ENCODE measurements at regions not wholly inside any gene's neighbourhood (a gene's known extent, or its start where the extent isn't known, plus 50 kb on each side); places are given as distances from the start of the nearest gene placed in this dataset.

GRCh38 chr20:24809606-24810005 lies 139.5 kb upstream of the CST7 start:
- no peaks in the 10 kb centered on the region for H3K9me3 ChIP-seq (ENCODE audit: control insufficient read depth in 2 of 2, insufficient read depth in 1 of 2, low read depth in 1 of 2, low read length in 1 of 2)
- no peak overlapping the region for H3K27ac ChIP-seq (ENCODE audit: low read depth in 2 of 2, low read length in 1 of 2)
- WGBS, 2 donors = 83 to 89% methylated on average over 12 of the region's 12 CpGs
- no peaks in the 10 kb centered on the region for H3K4me1 ChIP-seq (ENCODE audit: control insufficient read depth in 2 of 2, insufficient read depth in 2 of 2, low read length in 1 of 2)
- H3K36me3 ChIP-seq (ENCODE audit: control insufficient read depth in 2 of 2, insufficient read depth in 2 of 2, low read length in 1 of 2) = no peaks in the 10 kb centered on the region
- no peak overlapping the region for H3K4me3 ChIP-seq (ENCODE audit: low read depth in 1 of 2, low read length in 2 of 2)
- no peaks in the 10 kb centered on the region for H3K27me3 ChIP-seq (ENCODE audit: control insufficient read depth in 1 of 2, insufficient read depth in 2 of 2, low read length in 2 of 2)

GRCh38 chr20:24810676-24811407 lies 138.2 kb upstream of the CST7 start:
- Histone ChIP-seq H3K4me1 (ENCODE audit: control insufficient read depth in 2 of 2, insufficient read depth in 2 of 2, low read length in 1 of 2) (no peaks in the 10 kb centered on the region), H3K27me3 (ENCODE audit: control insufficient read depth in 1 of 2, insufficient read depth in 2 of 2, low read length in 2 of 2) (no peaks in the 10 kb centered on the region), H3K36me3 (ENCODE audit: control insufficient read depth in 2 of 2, insufficient read depth in 2 of 2, low read length in 1 of 2) (no peaks in the 10 kb centered on the region), H3K4me3 (ENCODE audit: low read depth in 1 of 2, low read length in 2 of 2) (no peak overlapping the region), H3K9me3 (ENCODE audit: control insufficient read depth in 2 of 2, insufficient read depth in 1 of 2, low read depth in 1 of 2, low read length in 1 of 2) (no peaks in the 10 kb centered on the region), H3K27ac (ENCODE audit: low read depth in 2 of 2, low read length in 1 of 2) (no peak overlapping the region)
- WGBS, 2 donors = 85 to 88% methylated on average over 6 of the region's 6 CpGs

- H3K9me3 ChIP-seq (ENCODE audit: control insufficient read depth in 2 of 2, insufficient read depth in 1 of 2, low read depth in 1 of 2, low read length in 1 of 2) = no peaks in the 10 kb centered on the region
- WGBS, 2 donors = 57 to 59% methylated on average over 6 of the region's 6 CpGs
Measured at GRCh38 chr20:24812373-24812772, 136.7 kb upstream of the CST7 start.

GRCh38 chr20:24813080-24813479 lies 136.0 kb upstream of the CST7 start:
- WGBS, 2 donors = 88 to 93% methylated on average over 35 of the region's 35 CpGs
- Histone ChIP-seq H3K27me3 (ENCODE audit: control insufficient read depth in 1 of 2, insufficient read depth in 2 of 2, low read length in 2 of 2) (no peaks in the 10 kb centered on the region), H3K36me3 (ENCODE audit: control insufficient read depth in 2 of 2, insufficient read depth in 2 of 2, low read length in 1 of 2) (no peaks in the 10 kb centered on the region), H3K4me3 (ENCODE audit: low read depth in 1 of 2, low read length in 2 of 2) (no peak overlapping the region), H3K9me3 (ENCODE audit: control insufficient read depth in 2 of 2, insufficient read depth in 1 of 2, low read depth in 1 of 2, low read length in 1 of 2) (no peaks in the 10 kb centered on the region), H3K4me1 (ENCODE audit: control insufficient read depth in 2 of 2, insufficient read depth in 2 of 2, low read length in 1 of 2) (no peaks in the 10 kb centered on the region), H3K27ac (ENCODE audit: low read depth in 2 of 2, low read length in 1 of 2) (no peak overlapping the region)

More at GRCh38 chr20:24812373-24812772, 136.7 kb upstream of the CST7 start:
- Histone ChIP-seq H3K27me3 (ENCODE audit: control insufficient read depth in 1 of 2, insufficient read depth in 2 of 2, low read length in 2 of 2) (no peaks in the 10 kb centered on the region), H3K4me3 (ENCODE audit: low read depth in 1 of 2, low read length in 2 of 2) (no peak overlapping the region), H3K4me1 (ENCODE audit: control insufficient read depth in 2 of 2, insufficient read depth in 2 of 2, low read length in 1 of 2) (no peaks in the 10 kb centered on the region), H3K36me3 (ENCODE audit: control insufficient read depth in 2 of 2, insufficient read depth in 2 of 2, low read length in 1 of 2) (no peaks in the 10 kb centered on the region), H3K27ac (ENCODE audit: low read depth in 2 of 2, low read length in 1 of 2) (no peak overlapping the region)

- Histone ChIP-seq H3K4me3 (ENCODE audit: low read depth in 1 of 2, low read length in 2 of 2) (no peak overlapping the region), H3K27me3 (ENCODE audit: control insufficient read depth in 1 of 2, insufficient read depth in 2 of 2, low read length in 2 of 2) (no peaks in the 10 kb centered on the region), H3K9me3 (ENCODE audit: control insufficient read depth in 2 of 2, insufficient read depth in 1 of 2, low read depth in 1 of 2, low read length in 1 of 2) (no peaks in the 10 kb centered on the region), H3K36me3 (ENCODE audit: control insufficient read depth in 2 of 2, insufficient read depth in 2 of 2, low read length in 1 of 2) (no peaks in the 10 kb centered on the region), H3K4me1 (ENCODE audit: control insufficient read depth in 2 of 2, insufficient read depth in 2 of 2, low read length in 1 of 2) (no peaks in the 10 kb centered on the region), H3K27ac (ENCODE audit: low read depth in 2 of 2, low read length in 1 of 2) (no peak overlapping the region)
- 72 to 79% methylated on average over 5 of the region's 5 CpGs for WGBS, 2 donors
Measured at GRCh38 chr20:24813496-24813895, 135.6 kb upstream of the CST7 start.

- Histone ChIP-seq H3K36me3 (ENCODE audit: control insufficient read depth in 2 of 2, insufficient read depth in 2 of 2, low read length in 1 of 2) (no peaks in the 10 kb centered on the region), H3K9me3 (ENCODE audit: control insufficient read depth in 2 of 2, insufficient read depth in 1 of 2, low read depth in 1 of 2, low read length in 1 of 2) (no peaks in the 10 kb centered on the region), H3K27ac (ENCODE audit: low read depth in 2 of 2, low read length in 1 of 2) (no peak overlapping the region), H3K4me1 (ENCODE audit: control insufficient read depth in 2 of 2, insufficient read depth in 2 of 2, low read length in 1 of 2) (no peaks in the 10 kb centered on the region), H3K27me3 (ENCODE audit: control insufficient read depth in 1 of 2, insufficient read depth in 2 of 2, low read length in 2 of 2) (no peaks in the 10 kb centered on the region), H3K4me3 (ENCODE audit: low read depth in 1 of 2, low read length in 2 of 2) (no peak overlapping the region)
- 65 to 83% methylated on average over 6 of the region's 6 CpGs for WGBS, 2 donors
Measured at GRCh38 chr20:24813936-24814335, 135.1 kb upstream of the CST7 start.

- Histone ChIP-seq H3K4me1 (ENCODE audit: control insufficient read depth in 2 of 2, insufficient read depth in 2 of 2, low read length in 1 of 2) (no peaks in the 10 kb centered on the region), H3K27me3 (ENCODE audit: control insufficient read depth in 1 of 2, insufficient read depth in 2 of 2, low read length in 2 of 2) (no peaks in the 10 kb centered on the region), H3K9me3 (ENCODE audit: control insufficient read depth in 2 of 2, insufficient read depth in 1 of 2, low read depth in 1 of 2, low read length in 1 of 2) (peaks cover 0 to 6% of the 10 kb centered on the region in 2 donors), H3K36me3 (ENCODE audit: control insufficient read depth in 2 of 2, insufficient read depth in 2 of 2, low read length in 1 of 2) (no peaks in the 10 kb centered on the region), H3K27ac (ENCODE audit: low read depth in 2 of 2, low read length in 1 of 2) (no peak overlapping the region), H3K4me3 (ENCODE audit: low read depth in 1 of 2, low read length in 2 of 2) (no peak overlapping the region)
- 77 to 79% methylated on average over 9 of the region's 9 CpGs for WGBS, 2 donors
Measured at GRCh38 chr20:24814556-24815195, 134.4 kb upstream of the CST7 start.

- H3K4me1 ChIP-seq (ENCODE audit: control insufficient read depth in 2 of 2, insufficient read depth in 2 of 2, low read length in 1 of 2) = no peaks in the 10 kb centered on the region
- H3K9me3 ChIP-seq (ENCODE audit: control insufficient read depth in 2 of 2, insufficient read depth in 1 of 2, low read depth in 1 of 2, low read length in 1 of 2) = peaks cover 0 to 9% of the 10 kb centered on the region in 2 donors
- 76 to 80% methylated on average over 16 of the region's 16 CpGs for WGBS, 2 donors
- no peak overlapping the region for H3K4me3 ChIP-seq (ENCODE audit: low read depth in 1 of 2, low read length in 2 of 2)
- H3K27me3 ChIP-seq (ENCODE audit: control insufficient read depth in 1 of 2, insufficient read depth in 2 of 2, low read length in 2 of 2) = no peaks in the 10 kb centered on the region
- H3K27ac ChIP-seq (ENCODE audit: low read depth in 2 of 2, low read length in 1 of 2) = no peak overlapping the region
- no peaks in the 10 kb centered on the region for H3K36me3 ChIP-seq (ENCODE audit: control insufficient read depth in 2 of 2, insufficient read depth in 2 of 2, low read length in 1 of 2)
Measured at GRCh38 chr20:24815196-24815815, 133.8 kb upstream of the CST7 start.

GRCh38 chr20:24815931-24816330 lies 133.1 kb upstream of the CST7 start:
- no peaks in the 10 kb centered on the region for H3K27me3 ChIP-seq (ENCODE audit: control insufficient read depth in 1 of 2, insufficient read depth in 2 of 2, low read length in 2 of 2)
- no peaks in the 10 kb centered on the region for H3K36me3 ChIP-seq (ENCODE audit: control insufficient read depth in 2 of 2, insufficient read depth in 2 of 2, low read length in 1 of 2)
- no peak overlapping the region for H3K4me3 ChIP-seq (ENCODE audit: low read depth in 1 of 2, low read length in 2 of 2)
- no peaks in the 10 kb centered on the region for H3K4me1 ChIP-seq (ENCODE audit: control insufficient read depth in 2 of 2, insufficient read depth in 2 of 2, low read length in 1 of 2)
- H3K9me3 ChIP-seq (ENCODE audit: control insufficient read depth in 2 of 2, insufficient read depth in 1 of 2, low read depth in 1 of 2, low read length in 1 of 2) = peaks cover 0 to 9% of the 10 kb centered on the region in 2 donors
- WGBS, 2 donors = 84 to 86% methylated on average over 17 of the region's 17 CpGs
- H3K27ac ChIP-seq (ENCODE audit: low read depth in 2 of 2, low read length in 1 of 2) = no peak overlapping the region
